ENCODE measurements at regions not wholly inside any gene's neighbourhood (a gene's known extent, or its start where the extent isn't known, plus 50 kb on each side); places are given as distances from the start of the nearest gene placed in this dataset.

DNA sequence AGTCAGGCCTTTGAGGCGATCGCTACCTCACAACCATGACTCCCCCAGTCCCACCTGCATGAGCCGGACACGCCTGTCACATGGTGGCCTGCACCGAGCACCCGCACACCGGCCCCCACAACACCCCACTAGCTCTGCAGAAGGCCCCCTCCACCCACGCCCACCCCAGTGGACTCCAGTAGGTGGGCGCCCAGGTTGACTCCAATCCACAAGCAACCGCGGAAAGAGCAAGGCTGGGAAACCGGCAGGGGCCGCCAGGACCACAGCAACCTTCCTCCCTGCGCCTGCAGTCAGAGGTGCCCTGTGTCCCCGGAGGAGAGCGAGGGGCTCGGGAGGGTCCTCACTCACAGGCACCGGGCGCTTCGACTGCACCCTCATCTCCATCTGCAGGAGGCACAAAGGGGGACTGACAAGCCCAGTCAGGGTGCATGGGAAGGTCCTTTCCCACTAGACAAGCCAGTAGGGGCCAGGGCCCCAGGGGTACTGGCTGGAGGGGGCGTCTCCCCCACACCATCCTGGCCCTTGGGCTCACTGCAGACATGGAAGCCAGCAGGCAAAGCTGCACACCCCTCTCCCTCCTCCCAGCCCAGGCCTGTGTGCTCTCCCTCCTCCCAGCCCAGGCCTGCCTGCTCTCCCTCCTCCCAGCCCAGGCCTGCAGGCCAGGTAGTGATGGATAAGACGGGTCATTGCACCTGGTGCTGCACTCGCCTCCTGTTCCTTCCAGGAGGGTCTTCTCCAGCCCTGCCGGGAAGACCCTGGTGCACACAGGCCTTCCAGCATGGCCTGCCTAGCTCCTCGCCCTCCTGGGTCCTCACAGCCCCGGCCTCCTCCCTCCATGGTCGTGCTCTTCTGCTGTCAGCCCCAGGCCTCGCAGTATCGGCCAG is 137.2 kb downstream of the DLL1 start:
- peaks cover 12% of the 10 kb centered on the region in 2 donors for H3K4me1 ChIP-seq (ENCODE audit: control insufficient read depth in 1 of 2, insufficient read depth in 2 of 2, low read length in 2 of 2)
- peaks cover 0 to 22% of the 10 kb centered on the region in 2 donors for H3K27me3 ChIP-seq (ENCODE audit: control insufficient read depth in 2 of 2, insufficient read depth in 2 of 2, low read length in 2 of 2)
- peaks cover 18% of the 10 kb centered on the region for H3K4me1 Mint-ChIP-seq
- no peak overlapping the region for H3K9ac ChIP-seq (ENCODE audit: insufficient read depth, low read length, poor library complexity, severe bottlenecking)
- peaks cover 0 to 2% of the 10 kb centered on the region in 2 donors for H3K36me3 Mint-ChIP-seq
- WGBS (ENCODE audit: insufficient coverage), result 83% methylated on average over 19 of the region's 29 CpGs
- H2AFZ ChIP-seq (ENCODE audit: insufficient read depth, low read depth, low read length, poor library complexity, severe bottlenecking), result no peak overlapping the region
- no peaks in the 10 kb centered on the region for H4K20me1 ChIP-seq (ENCODE audit: insufficient read depth, low read length)
- peak overlapping the region in 1 of 2 donors; percentile 30 for H3K4me3 Mint-ChIP-seq
- no peak overlapping the region for H3K4me3 ChIP-seq (replicated peaks in 1 of 3; ENCODE audit: low read depth in 2 of 3, low read length in 3 of 3)
- no peak overlapping the region for H3K4me2 ChIP-seq (replicated peaks; ENCODE audit: extremely low read depth, low read length, poor library complexity, severe bottlenecking)
- H3K27ac Mint-ChIP-seq, result no peak overlapping the region
- TF ChIP-seq, protein P1, sequence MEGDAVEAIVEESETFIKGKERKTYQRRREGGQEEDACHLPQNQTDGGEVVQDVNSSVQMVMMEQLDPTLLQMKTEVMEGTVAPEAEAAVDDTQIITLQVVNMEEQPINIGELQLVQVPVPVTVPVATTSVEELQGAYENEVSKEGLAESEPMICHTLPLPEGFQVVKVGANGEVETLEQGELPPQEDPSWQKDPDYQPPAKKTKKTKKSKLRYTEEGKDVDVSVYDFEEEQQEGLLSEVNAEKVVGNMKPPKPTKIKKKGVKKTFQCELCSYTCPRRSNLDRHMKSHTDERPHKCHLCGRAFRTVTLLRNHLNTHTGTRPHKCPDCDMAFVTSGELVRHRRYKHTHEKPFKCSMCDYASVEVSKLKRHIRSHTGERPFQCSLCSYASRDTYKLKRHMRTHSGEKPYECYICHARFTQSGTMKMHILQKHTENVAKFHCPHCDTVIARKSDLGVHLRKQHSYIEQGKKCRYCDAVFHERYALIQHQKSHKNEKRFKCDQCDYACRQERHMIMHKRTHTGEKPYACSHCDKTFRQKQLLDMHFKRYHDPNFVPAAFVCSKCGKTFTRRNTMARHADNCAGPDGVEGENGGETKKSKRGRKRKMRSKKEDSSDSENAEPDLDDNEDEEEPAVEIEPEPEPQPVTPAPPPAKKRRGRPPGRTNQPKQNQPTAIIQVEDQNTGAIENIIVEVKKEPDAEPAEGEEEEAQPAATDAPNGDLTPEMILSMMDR (IDR thresholded peaks at IDR 0.05), result no peak
- H3K9me3 Mint-ChIP-seq, result peaks cover 0 to 2% (median 0%) of the 10 kb centered on the region in 7 donors
- intact Hi-C loops (cut with micrococcal nuclease), result no loop called here
- no peak for DNase-seq
- H3K36me3 ChIP-seq (replicated peaks in 1 of 2; ENCODE audit: control insufficient read depth in 1 of 2, insufficient read depth in 2 of 2, low read length in 2 of 2), result no peaks in the 10 kb centered on the region
- H3K79me2 ChIP-seq (ENCODE audit: insufficient read depth, low read length), result no peaks in the 10 kb centered on the region
- no peaks in the 10 kb centered on the region for H3K9me3 ChIP-seq (replicated peaks in 1 of 2; ENCODE audit: control insufficient read depth in 1 of 2, insufficient read depth in 1 of 2, low read length in 2 of 2)
- H3K27me3 Mint-ChIP-seq (ENCODE audit: low read depth in 3 of 3), result peaks cover 34 to 50% (median 39%) of the 10 kb centered on the region in 3 donors
- no peak overlapping the region for H3K27ac ChIP-seq (ENCODE audit: low read depth in 1 of 2, low read length in 2 of 2)

DNA sequence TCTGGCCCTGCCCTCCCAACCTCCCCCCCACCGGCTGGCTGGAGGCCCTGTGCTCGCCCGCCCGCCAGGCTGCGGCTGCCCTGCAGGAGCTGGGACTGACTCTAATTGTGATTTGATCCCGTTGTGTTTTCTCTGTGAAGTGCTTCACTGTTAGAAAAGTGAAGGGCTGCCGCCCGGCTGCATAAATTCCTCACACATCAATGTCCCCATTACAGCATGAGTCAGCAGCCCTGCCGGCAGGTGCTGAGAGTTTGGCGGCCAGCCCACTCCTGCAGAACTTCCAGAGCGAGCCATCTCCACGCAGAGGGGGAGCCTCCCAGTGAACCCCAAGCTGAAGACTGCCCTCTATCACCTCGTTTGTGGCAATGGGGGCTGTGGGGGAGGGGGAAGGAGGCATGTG is 137.9 kb downstream of the DLL1 start:
- peak overlapping the region; percentile 56 for H3K4me2 ChIP-seq (replicated peaks; ENCODE audit: extremely low read depth, low read length, poor library complexity, severe bottlenecking)
- H4K20me1 ChIP-seq (ENCODE audit: insufficient read depth, low read length), result no peaks in the 10 kb centered on the region
- peaks cover 0 to 3% (median 0%) of the 10 kb centered on the region in 7 donors for H3K9me3 Mint-ChIP-seq
- intact Hi-C loops (cut with micrococcal nuclease), result no loop called here
- H3K4me3 Mint-ChIP-seq, result peak overlapping the region in 1 of 2 donors; percentile 90
- peaks cover 40 to 57% (median 46%) of the 10 kb centered on the region in 3 donors for H3K27me3 Mint-ChIP-seq (ENCODE audit: low read depth in 3 of 3)
- peak overlapping the region in 1 of 7 donors; percentile 57 for H3K27ac Mint-ChIP-seq
- H3K27me3 ChIP-seq (ENCODE audit: control insufficient read depth in 2 of 2, insufficient read depth in 2 of 2, low read length in 2 of 2), result peaks cover 0 to 27% of the 10 kb centered on the region in 2 donors
- TF ChIP-seq, protein P1 (IDR thresholded peaks at IDR 0.05), result no peak
- peaks cover 23% of the 10 kb centered on the region for H3K4me1 Mint-ChIP-seq
- no peak overlapping the region for H3K9ac ChIP-seq (ENCODE audit: insufficient read depth, low read length, poor library complexity, severe bottlenecking)
- peaks cover 12% of the 10 kb centered on the region in 2 donors for H3K4me1 ChIP-seq (ENCODE audit: control insufficient read depth in 1 of 2, insufficient read depth in 2 of 2, low read length in 2 of 2)
- H3K4me3 ChIP-seq (replicated peaks in 1 of 3; ENCODE audit: low read depth in 2 of 3, low read length in 3 of 3), result no peak overlapping the region
- WGBS (ENCODE audit: insufficient coverage), result 0% methylated on average over 2 of the region's 13 CpGs
- no peaks in the 10 kb centered on the region for H3K9me3 ChIP-seq (replicated peaks in 1 of 2; ENCODE audit: control insufficient read depth in 1 of 2, insufficient read depth in 1 of 2, low read length in 2 of 2)
- H3K36me3 Mint-ChIP-seq, result peaks cover 0 to 2% of the 10 kb centered on the region in 2 donors
- DNase-seq, result peak in 1 of 3 donors; percentile 17
- no peak overlapping the region for H3K27ac ChIP-seq (ENCODE audit: low read depth in 1 of 2, low read length in 2 of 2)
- H2AFZ ChIP-seq (ENCODE audit: insufficient read depth, low read depth, low read length, poor library complexity, severe bottlenecking), result peak overlapping the region; percentile 65
- H3K79me2 ChIP-seq (ENCODE audit: insufficient read depth, low read length), result no peaks in the 10 kb centered on the region
- H3K36me3 ChIP-seq (replicated peaks in 1 of 2; ENCODE audit: control insufficient read depth in 1 of 2, insufficient read depth in 2 of 2, low read length in 2 of 2), result no peaks in the 10 kb centered on the region

Measured in CD14-positive monocyte (primary cell).